HG03095 (cell line): ENCODE measurements at regions not wholly inside any gene's neighbourhood (a gene's known extent, or its start where the extent isn't known, plus 50 kb on each side); places are given as distances from the start of the nearest gene placed in this dataset.
"Not testable (repeated sequence)": the region's sequence is repeated elsewhere in the genome, so short reads cannot be mapped to it uniquely, and the experiment has no call there.

ENCODE experiments used
- ATAC-seq: cut with Tn5 transposase; IDR thresholded peaks from one replicate; pipeline ENCODE4 v1.9.1; 2021; ENCODE audit warnings: moderate library complexity; ENCODE audit not compliant: unreplicated experiment

- ATAC-seq, result peak; percentile 18
These were observed 97.0 kb upstream of the SLC35G4 start for GRCh38 chr18:11512096-11513025.

GRCh38 chr18:11511434-11512095 lies 97.8 kb upstream of the SLC35G4 start:
- ATAC-seq, result peak; percentile 88

- no peak for ATAC-seq
These were observed 102.5 kb upstream of the SLC35G4 start for GRCh38 chr18:11506856-11507255.

- no peak for ATAC-seq
These were observed 103.4 kb upstream of the SLC35G4 start for GRCh38 chr18:11505993-11506392.

GRCh38 chr18:11504962-11505361 lies 104.4 kb upstream of the SLC35G4 start:
- ATAC-seq, result no peak

- ATAC-seq, result no peak
These were observed 107.0 kb upstream of the SLC35G4 start for GRCh38 chr18:11502368-11502767.

- no peak for ATAC-seq
These were observed 108.0 kb upstream of the SLC35G4 start for GRCh38 chr18:11501352-11501751.

GRCh38 chr18:11500153-11501122 lies 109.0 kb upstream of the SLC35G4 start:
- peak; percentile 76 for ATAC-seq

- ATAC-seq, result no peak
These were observed 110.6 kb upstream of the SLC35G4 start for GRCh38 chr18:11498821-11499220.

- ATAC-seq, result no peak
These were observed 111.8 kb upstream of the SLC35G4 start for GRCh38 chr18:11497585-11497984.

- ATAC-seq, result no peak
These were observed 112.7 kb upstream of the SLC35G4 start for GRCh38 chr18:11496526-11497172.

- ATAC-seq, result no peak
These were observed 114.0 kb upstream of the SLC35G4 start for GRCh38 chr18:11495441-11495840.

GRCh38 chr18:11494107-11494506 lies 115.3 kb upstream of the SLC35G4 start:
- no peak for ATAC-seq

- no peak for ATAC-seq
These were observed 120.0 kb upstream of the SLC35G4 start for GRCh38 chr18:11489266-11489899.

- ATAC-seq, result no peak
These were observed 121.2 kb upstream of the SLC35G4 start for GRCh38 chr18:11488175-11488574.

- no peak for ATAC-seq
These were observed 122.0 kb upstream of the SLC35G4 start for GRCh38 chr18:11487390-11487789.

- no peak for ATAC-seq
These were observed 127.1 kb upstream of the SLC35G4 start for GRCh38 chr18:11482271-11482670.

GRCh38 chr18:11480692-11481091 lies 128.7 kb upstream of the SLC35G4 start:
- ATAC-seq, result no peak

- ATAC-seq, result not testable (repeated sequence)
These were observed 130.4 kb upstream of the SLC35G4 start for GRCh38 chr18:11479031-11479430.

- no peak for ATAC-seq
These were observed 138.5 kb upstream of the SLC35G4 start for GRCh38 chr18:11470941-11471340.
